Medulla oblongata (tissue), 1 donor: ENCODE measurements at regions not wholly inside any gene's neighbourhood (a gene's known extent, or its start where the extent isn't known, plus 50 kb on each side); places are given as distances from the start of the nearest gene placed in this dataset.
"Not testable (repeated sequence)": the region's sequence is repeated elsewhere in the genome, so short reads cannot be mapped to it uniquely, and the experiment has no call there.

Experiments
- DNase-seq: peaks from one replicate; pipeline ENCODE4 v3.0.0-alpha.2; 2015; ENCODE audit errors: extremely low spot score

DNA sequence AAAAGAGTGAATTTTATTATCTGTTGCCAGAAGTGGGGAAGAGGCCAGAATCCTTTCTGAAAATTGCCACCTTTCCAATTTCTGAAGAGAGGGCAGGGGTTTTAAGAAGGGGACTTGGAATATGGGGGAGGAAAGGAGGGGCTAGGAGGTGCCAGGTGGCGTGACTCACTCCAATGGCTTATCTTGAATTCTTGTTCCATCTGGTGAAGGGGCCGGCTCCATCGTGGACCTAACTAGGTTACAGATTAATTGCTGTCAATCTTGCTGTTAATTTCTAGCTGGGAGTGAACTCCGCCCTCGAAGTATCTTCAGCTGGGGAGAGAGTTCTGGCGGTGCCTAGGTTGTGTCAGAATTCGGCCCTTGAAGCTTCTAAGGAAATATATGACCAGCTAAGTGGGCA, 138.7 kb downstream of the YTHDC2 start:
- DNase-seq: no peak

DNA sequence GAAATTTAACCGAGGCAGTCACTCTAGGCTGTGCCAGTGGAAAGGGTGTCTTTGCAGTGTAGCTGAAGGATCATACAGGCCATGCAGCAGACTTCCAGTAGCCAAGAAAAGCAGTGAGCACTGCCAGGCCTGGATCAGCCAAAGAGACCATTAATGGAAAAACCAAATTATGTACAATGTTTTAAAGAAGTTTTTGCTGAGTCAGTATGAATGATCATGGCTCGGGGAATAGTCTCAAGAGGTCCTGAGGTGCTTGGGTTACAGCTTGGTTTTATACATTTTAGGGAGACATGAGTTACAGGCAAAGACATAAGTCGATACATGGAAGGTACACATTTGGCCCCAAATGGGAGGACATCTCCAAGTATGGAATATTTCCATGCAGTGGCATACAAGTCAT, 141.3 kb downstream of the YTHDC2 start:
- no peak for DNase-seq

DNA sequence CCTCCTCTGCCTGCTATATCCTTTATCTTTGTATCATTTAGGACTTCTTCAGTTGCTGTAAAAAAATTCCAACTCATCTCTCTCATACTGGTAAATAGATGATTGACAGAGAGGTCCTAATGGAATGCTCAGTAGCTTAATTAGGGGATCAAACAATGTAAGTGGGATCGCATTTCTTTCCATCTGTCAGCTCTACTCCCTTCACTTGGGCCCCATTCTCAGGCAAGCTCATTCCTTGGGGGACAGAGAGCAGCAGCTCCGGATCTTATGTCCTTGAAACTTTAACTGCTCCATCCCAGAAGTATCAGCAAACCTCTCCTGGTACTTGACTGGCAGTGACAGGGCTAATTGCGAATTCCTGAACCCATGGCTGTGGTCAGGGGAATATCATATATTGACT, 146.7 kb downstream of the YTHDC2 start:
- DNase-seq: no peak

DNA sequence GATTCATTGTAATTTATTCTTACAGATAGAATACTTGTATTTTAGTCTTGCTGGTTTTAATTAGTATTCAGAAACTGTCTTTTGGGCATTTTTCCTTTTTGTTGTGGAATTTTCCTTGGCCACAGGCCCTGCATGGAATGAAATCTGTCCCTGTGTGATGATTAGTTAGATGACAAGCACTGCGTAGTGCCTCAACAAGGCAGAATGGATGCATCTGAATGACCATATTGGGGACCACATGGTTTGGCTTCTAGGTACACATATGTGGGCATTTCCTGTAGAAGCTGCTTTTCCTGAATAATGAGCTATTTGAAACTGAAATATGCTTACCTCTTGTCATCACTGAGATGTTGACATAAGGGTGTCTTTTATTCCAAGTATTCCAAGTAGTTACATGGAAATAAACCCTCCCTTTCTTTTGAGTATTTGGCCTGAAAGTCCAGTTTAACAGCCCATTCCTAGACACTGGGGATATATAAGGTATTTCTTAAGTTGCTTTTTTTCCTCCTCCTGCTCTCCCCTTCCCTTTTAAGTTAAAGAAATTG, 147.3 kb downstream of the YTHDC2 start:
- DNase-seq: no peak

DNA sequence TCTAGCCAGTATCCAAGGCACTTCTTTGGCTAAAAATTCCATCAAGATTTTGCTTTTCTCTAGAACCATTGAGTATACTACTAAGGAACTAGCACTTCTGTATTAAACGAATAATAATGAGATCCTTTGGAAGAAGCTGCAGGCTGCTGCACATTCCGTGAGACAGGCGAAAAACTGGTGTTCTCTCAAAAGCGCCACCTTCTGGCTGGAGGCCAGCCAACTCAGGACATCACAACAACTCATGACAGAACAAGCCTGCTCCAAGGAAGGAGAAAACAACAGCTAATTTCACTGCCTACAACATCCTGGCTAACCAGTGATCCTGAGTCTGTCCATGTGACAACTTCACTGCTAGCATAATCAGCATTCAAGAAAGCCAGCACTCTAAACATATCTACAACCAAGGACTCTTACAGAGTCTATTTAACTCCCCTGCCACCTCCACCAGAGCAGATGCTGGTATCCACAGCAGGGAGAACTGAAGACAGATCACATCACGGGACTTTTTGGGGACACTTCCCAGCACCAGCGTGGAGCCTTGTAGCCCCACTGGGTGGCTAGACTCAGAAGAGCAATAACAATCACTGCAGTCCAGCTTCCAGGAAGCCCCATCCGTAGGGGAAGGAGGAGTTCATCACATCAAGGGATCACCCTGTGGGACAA, 150.5 kb downstream of the YTHDC2 start:
- DNase-seq: no peak

DNA sequence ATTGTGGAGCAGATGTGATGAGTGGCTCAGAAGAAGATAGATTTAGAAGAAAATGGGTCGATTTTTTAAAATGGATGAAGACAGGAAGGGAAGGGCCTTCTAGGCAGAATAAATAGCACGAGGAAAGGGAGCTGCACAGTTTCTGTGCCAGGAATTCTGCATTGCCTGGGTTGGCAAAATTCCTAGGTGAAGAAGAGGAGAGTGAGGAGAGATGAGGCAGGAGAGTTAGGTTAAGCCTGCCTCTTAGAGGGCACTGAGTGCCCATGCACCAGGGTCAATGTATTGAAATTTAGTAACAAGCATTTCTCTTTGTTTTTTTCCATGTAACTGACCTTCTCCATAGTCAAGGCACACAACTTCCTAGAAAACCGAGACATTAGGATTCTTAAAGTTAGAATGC, 159.5 kb downstream of the YTHDC2 start:
- DNase-seq: no peak

DNA sequence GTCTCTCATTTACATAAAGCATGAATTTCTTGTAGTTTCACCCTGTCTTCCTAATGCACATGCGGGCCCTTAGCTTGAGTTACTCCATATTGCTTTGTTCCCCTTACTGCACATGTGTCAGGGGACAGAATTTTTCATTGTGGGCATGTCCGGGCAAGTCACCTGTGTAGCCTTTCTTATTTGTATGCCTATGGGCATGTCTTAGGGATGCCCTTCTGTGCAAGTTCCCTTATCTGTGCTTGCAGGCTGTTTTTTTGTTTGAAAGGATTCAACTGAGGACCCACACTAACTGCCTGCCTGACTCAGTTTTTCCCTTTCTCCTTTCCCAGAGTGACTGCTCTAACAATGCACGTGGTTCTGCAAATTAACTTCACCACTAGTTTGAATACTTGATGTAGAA, 161.7 kb downstream of the YTHDC2 start:
- DNase-seq: no peak

DNA sequence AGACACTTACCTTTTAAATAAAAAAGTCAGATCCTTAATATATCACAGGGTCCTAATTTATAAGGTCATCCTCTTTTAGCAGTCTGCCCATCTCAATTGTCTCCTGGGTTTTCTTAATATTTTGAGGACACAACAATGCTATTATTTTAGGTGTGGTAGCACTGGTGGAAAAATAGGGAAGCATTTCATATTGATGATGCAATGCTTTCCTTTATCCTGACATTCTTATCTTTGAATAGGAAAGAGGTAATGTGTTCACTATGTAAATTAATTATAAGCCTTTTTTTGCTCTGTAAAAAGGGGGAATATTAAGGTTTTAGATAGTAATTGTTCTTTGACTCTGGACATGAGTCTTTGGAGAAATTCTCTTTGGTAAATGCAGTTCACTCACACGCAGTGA, 164.7 kb downstream of the YTHDC2 start:
- DNase-seq: no peak

DNA sequence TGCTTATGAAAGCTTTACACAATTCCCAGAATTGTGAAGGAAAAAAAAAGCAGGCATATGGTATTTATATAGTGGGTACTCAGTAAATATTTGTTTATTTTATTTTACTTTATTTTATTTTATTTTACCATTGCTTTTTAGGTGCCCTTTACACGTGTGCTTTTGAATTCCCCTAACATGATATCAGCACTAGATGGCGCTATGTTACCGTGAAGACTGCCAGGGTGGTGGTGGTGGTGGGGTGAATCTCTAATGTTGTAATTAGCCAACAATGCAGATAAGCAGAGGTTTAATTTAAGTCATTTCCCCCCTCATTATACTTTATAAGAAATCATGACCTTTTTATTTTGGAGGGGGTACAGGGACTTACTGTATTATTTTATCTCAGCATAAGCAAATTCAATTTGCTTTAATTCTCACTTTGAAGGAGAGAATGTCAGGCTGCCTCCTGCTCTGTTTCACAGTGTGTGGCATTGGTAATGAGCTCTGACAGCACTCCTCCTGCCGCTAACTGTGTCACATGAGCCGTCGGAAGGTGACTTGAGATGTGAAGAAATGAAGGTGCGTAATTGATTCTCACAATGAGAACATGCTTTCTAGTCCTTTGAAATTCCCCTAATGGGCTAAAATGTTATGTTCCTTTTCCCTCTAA, 165.6 kb downstream of the YTHDC2 start:
- peak; percentile 66 for DNase-seq

DNA sequence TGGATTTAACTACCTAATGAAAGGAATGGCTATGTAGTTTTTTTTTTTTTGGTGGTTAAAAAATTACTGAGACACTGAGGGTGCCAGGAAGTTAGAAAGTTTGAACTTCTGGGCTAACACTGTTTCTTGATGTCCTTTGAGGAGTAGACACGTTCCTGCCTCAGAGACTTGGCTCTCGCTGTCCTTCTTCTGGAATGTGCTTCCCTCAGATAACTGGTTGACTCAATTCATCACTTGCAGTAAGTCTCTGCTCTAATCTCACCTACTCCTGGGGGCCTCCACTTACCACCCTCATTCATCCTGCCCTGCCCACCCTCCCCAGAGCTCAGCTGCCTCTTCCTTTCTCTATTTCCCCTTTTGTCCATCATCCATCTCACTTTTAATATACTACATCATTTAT, 167.0 kb downstream of the YTHDC2 start:
- no peak for DNase-seq

DNA sequence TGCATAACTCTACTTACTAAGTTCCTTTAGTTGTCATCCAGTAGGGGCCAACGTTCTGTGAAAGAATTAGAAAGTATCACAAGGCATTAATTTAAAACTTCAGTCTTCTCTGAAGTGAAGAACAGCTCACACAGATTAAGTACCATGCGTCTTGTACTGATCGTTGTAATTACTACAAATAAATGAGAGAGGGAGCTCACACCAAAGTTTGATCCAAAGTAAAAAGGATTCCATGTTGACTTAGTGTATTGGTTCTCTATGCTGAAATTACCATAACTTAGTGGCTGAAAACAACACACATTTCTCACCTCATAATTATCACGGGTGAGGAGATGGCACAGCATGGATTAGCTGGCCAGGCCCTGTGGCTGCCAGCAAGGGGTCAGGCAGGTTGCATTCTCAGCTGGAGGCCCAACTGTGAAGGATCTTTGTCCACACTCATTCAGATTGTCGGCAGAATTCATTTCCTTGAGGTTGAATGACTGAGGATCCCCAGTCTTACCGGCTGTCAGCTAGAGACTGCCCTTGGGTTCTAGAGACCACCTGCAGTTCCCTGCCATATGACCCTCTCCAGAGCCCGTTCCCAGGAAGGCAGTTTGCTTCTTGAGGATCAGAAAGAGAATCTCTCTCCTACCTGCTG, 169.1 kb downstream of the YTHDC2 start:
- DNase-seq: peak; percentile 7

DNA sequence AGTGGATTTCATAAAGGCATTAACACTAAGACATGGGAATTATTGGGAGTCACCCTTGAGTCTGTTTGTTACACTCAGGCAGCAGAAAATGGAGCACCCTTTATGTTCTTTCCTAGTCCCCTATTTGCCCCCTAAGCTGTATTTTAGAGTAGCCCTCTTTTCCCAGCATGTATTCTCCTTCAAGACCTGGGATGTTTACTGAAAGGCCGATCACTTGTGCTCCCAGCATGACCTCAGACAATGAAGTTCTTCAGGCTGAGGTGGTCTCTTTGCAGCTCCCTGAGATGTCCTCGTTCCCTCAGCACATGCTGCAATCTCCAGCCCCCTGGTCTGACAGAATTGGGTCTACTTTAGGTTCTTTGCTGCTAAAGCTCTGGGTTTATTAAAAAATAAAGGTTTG, 169.7 kb downstream of the YTHDC2 start:
- DNase-seq: no peak

DNA sequence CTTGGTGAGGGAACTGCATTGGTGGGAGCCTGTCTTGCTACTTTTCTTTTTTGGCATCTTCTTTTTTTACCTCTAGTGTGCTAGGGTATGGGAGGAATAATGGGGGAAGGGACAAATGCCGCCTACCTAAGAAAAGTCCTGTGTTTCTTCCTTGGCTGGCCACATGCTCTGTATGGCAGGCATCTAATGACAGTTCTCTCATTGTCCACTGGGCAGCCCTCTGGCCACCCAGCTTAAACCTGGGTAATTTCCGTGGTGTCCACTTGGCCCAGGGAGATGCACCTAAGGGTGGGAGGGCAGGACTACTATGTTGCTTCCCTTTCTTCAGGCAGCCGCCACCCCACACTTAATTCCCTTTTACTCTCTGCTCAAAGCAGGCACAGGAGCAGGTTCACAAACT, 173.1 kb downstream of the YTHDC2 start:
- no peak for DNase-seq

DNA sequence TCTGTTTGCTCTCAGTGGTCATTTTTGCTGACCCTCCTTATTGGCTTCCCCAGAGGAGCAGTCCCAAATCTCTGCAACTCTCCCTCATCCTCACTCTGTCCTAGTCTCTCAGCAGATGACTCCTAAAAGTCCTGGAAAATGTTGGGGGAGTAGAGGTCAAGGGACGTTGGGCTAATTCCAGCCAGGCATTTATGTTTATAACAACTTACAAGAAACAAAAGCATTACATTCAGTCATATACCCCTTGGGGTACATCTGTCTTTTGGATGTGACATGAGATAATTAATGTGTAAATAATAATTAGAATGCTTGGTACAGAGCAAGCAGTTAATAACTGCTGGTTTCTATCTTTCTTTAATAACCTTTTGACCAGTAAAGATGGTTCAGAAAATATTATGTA, 176.2 kb downstream of the YTHDC2 start:
- no peak for DNase-seq

DNA sequence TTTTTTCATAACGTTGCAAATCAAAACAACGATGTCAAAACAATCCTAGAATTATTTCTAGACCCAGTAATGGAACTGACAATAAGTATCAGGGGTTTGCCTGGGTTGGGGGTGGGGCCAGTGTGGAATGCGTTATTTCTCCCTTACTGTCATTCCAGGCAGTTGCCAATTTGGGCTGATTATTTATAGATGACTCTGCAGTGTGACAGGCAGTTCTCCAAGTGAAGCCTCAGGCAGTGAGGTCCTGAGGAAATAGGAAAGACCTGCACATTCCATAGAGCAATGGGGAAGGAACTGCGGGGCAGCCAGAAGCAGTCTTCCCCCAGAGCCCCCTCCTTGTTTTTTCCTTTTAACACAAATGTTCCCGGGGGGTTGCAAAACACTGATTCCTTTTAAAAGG, 179.0 kb downstream of the YTHDC2 start:
- no peak for DNase-seq

DNA sequence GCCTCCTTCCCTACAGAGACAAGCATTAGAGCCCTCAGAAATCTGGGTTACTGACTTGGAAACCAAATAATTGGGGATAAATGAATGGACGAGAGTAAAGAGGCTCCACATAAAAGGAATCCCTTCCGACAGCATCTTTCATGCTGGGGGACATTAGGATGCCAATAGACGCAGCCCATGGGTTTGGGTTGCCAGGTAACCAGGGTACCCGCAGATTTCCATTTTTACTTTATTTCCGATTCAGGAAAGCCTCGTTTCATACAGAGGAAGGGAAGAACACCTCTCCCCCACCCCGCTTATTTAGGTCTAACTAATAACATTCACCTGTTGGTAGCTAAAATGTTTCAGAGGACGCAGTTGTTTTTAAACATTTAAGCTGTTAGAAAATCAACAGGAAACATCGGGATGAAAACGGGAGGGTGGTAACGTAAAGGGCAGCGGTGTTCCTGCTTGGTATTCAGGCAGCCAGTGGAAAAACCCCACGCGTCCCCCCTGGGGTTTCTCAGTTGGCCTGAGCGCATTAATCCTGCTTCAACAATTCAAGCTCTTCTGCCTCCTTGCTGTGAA, 179.5 kb downstream of the YTHDC2 start:
- DNase-seq: no peak

DNA sequence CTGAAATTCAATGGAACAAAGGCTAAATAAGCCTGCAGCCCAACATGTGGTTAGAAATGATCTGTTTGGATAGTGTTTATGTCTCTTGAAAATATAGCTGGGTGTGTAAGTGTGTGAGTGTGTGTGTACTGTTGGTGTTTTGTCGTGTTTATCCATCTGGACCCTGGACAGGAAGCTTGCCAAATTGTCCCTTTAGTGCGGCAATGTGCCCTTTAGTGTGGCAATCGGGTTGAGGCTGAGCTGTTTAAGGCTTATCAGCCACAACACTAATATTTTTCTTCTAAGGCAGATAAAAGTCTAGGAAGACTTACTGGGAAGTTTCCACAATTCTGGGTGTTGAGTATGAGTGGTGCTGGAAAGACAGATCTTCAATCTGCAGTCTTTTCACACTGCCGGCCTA, 180.2 kb downstream of the YTHDC2 start:
- peak; percentile 17 for DNase-seq

DNA sequence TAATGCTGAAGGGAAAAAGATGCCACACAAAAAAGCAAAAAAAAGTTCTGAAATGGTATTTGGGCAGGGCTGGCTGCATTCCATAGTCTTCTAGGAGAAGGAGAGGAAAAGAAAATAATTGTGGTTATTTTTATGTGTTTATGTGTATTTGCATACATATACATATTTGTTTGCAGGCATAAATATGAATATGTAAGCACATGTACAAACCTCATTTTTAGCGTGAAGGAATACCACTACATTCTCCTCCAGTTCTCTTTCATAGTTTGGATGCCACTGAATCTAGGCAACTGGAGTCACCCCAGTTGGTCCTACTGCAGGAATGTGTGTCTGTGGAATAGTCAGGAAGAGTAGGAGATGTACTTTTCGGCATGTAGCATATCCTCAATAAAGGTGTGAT, 181.1 kb downstream of the YTHDC2 start:
- DNase-seq: no peak

DNA sequence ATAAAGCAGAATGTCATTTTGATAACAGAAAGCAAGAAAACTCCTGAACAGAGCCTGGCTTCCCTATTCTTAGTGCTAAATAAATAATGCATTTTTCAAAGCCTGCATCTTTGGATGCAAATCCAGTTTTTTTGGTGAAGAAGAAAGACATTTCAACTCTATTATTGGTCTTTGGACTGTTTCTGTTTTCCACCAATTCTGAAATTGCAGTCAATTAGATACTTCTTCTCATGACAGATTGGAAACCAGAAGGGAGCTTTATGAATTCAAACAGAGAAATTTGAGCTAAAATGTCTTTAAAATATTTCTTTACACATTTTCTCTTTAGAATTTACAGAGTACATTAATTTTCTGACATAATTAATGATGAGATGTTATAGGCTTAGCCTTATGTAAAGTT, 189.8 kb downstream of the YTHDC2 start:
- no peak for DNase-seq

DNA sequence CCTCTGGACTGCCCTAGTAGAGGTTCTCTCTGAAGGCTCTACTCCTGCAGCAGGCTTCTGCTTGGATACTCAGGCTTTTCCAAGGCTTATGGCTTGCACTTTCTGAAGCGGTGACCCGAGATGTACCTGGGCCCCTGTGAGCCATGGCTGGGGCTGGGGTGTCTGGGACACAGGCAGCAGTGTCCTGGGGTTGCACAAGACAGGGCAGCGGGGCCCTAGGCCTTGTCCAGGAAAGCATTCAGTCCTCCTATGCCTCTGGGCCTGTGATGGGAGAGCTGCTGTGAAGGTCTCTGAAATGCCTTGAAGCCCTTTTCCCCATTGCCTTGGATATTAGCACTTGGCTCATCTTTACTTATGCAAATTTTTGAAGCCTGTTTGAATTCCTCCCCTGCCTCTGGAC, 192.2 kb downstream of the YTHDC2 start:
- DNase-seq: no peak

DNA sequence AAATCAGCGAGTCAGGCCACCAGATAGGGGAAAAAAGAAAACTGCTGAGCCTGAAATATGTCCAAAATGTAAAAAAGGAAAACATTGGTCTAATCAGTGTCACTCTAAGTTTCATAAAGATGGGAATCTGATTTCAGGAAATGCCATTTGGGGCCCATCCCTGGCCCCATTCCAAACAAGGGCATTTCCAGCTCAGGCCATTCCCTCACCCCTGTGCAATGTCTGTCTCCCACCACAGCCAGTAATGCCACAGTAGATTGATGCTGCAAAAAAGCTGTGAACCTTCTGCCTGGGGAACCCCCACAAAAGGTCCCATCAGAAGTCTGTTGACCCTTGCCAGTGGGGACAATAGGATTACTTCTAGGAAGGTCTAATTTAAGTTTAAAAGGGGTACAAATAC, 199.6 kb downstream of the YTHDC2 start:
- DNase-seq: no peak

DNA sequence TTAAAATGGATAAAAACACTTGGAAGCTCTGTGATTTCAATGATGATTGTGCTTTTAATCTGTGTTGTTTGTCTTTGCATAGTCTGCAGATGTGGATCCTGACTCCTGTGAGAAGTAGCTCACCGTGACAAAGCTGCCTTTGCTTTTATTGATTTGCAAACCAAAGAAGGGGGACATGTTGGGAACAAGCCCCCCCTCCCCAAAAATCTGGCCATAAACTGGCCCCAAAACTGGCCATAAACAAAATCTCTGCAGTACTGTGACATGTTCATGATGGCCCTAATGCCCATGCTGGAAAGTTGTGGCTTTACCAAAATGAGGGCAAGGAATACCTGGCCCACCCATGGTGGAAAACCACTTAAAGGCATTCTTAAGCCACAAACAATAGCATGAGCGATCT, 202.4 kb downstream of the YTHDC2 start:
- DNase-seq: not testable (repeated sequence)

DNA sequence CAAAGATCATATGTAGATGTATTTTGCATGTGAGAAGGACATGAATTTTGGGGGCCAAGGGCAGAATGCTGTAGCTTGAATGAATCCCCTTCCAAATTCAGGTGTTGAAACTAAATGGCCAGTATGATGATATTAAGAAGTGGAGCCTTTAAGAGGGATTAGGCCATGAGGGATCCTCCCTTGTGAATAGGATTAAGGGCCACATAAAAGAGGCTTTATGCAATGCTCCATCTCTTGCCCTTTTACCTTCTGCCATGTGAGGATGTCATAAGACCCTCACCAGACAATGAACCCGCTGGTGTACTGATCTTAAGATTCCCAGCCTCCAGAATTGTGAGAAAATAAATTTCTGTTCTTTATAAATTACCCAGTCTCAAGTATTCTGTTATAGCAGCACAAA, 206.1 kb downstream of the YTHDC2 start:
- DNase-seq: no peak
